ENCODE measurements at regions not wholly inside any gene's neighbourhood (a gene's known extent, or its start where the extent isn't known, plus 50 kb on each side); places are given as distances from the start of the nearest gene placed in this dataset.
A peak's percentile ranks its signal among the peaks of the same experiment; 100 is the strongest.

DNA sequence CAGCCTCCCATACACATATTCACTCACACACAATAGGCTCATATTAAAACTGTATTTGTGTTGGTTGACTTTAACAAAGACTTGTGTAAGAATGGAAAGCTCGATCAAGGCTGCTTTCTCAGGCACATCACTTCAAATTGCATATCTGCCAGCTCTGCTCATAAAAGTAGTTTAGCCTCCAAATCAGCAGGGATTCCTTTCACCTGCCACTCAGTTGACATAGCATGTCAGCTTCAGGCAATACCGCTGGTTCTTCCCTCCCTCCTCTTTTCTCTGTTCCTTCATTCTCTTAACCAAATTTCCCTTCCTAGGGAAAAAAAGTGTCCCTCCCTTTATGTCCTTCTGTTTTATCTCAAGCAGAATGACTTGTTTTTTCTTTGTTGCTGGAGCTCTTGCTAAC, 450.4 kb upstream of the LARGE1 start:
- H3K4me1 Mint-ChIP-seq, result peaks cover 5% of the 10 kb centered on the region
- no peak overlapping the region for H3K27ac Mint-ChIP-seq
- Histone ChIP-seq H3K9ac (no peak overlapping the region), H4K20me1 (ENCODE audit: low read depth) (no peaks in the 10 kb centered on the region), H3F3A (ENCODE audit: low read depth) (no peaks in the 10 kb centered on the region), H3K36me3 (no peaks in the 10 kb centered on the region), H3K4me2 (no peak overlapping the region), H3K9me3 (ENCODE audit: low read depth) (no peaks in the 10 kb centered on the region), H3K27ac (no peak overlapping the region), H2AFZ (replicated peaks) (no peak overlapping the region), H3K27me3 (no peaks in the 10 kb centered on the region), H3K4me1 (peaks cover 4% of the 10 kb centered on the region), H3K79me2 (ENCODE audit: low read depth) (no peaks in the 10 kb centered on the region), H3K4me3 (no peak overlapping the region)
- TF ChIP-seq, protein P1, sequence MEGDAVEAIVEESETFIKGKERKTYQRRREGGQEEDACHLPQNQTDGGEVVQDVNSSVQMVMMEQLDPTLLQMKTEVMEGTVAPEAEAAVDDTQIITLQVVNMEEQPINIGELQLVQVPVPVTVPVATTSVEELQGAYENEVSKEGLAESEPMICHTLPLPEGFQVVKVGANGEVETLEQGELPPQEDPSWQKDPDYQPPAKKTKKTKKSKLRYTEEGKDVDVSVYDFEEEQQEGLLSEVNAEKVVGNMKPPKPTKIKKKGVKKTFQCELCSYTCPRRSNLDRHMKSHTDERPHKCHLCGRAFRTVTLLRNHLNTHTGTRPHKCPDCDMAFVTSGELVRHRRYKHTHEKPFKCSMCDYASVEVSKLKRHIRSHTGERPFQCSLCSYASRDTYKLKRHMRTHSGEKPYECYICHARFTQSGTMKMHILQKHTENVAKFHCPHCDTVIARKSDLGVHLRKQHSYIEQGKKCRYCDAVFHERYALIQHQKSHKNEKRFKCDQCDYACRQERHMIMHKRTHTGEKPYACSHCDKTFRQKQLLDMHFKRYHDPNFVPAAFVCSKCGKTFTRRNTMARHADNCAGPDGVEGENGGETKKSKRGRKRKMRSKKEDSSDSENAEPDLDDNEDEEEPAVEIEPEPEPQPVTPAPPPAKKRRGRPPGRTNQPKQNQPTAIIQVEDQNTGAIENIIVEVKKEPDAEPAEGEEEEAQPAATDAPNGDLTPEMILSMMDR (IDR thresholded peaks at IDR 0.05), result no peak
- DNase-seq (ENCODE audit: low spot score), result no peak
- H3K36me3 Mint-ChIP-seq, result no peaks in the 10 kb centered on the region
- no peak overlapping the region for H3K4me3 Mint-ChIP-seq
- peaks cover 1% of the 10 kb centered on the region for H3K27me3 Mint-ChIP-seq (ENCODE audit: insufficient read depth, low read depth)
- H3K9me3 Mint-ChIP-seq, result peaks cover 2% of the 10 kb centered on the region

DNA sequence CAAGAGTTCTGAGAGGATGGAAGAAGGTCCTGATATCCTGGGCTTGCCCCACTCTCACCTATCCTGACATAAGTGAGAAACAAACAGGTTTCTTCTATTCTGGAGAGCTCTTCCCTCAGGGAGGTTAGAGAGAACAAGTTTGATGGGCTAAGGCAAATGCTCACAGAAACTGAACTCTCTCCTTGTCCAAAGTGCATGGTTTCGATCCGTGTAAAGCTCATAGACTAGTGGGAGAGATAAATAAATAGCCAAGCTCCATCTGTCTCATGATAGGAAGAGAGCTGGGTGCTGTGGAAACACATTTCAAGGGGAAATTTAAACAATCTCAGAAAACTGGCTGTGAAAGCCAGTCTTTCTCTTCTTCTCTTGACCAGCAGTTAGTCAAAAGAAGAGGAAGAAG, 459.5 kb upstream of the LARGE1 start:
- no peaks in the 10 kb centered on the region for H3K36me3 Mint-ChIP-seq
- Histone ChIP-seq H3F3A (ENCODE audit: low read depth) (no peaks in the 10 kb centered on the region), H3K9me3 (ENCODE audit: low read depth) (no peaks in the 10 kb centered on the region), H3K4me3 (no peak overlapping the region), H3K79me2 (ENCODE audit: low read depth) (no peaks in the 10 kb centered on the region), H3K36me3 (no peaks in the 10 kb centered on the region), H3K27me3 (no peaks in the 10 kb centered on the region), H3K4me1 (no peaks in the 10 kb centered on the region), H3K27ac (no peak overlapping the region), H3K9ac (no peak overlapping the region), H3K4me2 (no peak overlapping the region), H2AFZ (replicated peaks) (no peak overlapping the region), H4K20me1 (ENCODE audit: low read depth) (no peaks in the 10 kb centered on the region)
- no peak overlapping the region for H3K27ac Mint-ChIP-seq
- peaks cover 6% of the 10 kb centered on the region for H3K9me3 Mint-ChIP-seq
- DNase-seq (ENCODE audit: low spot score), result no peak
- no peak overlapping the region for H3K4me3 Mint-ChIP-seq
- H3K27me3 Mint-ChIP-seq (ENCODE audit: insufficient read depth, low read depth), result peaks cover 2% of the 10 kb centered on the region
- no peak for TF ChIP-seq EZH2phosphoT487 (IDR thresholded peaks at IDR 0.05)
- no peak for TF ChIP-seq EZH2 (IDR thresholded peaks at IDR 0.05)
- TF ChIP-seq, protein P1 (IDR thresholded peaks at IDR 0.05), result no peak
- H3K4me1 Mint-ChIP-seq, result no peaks in the 10 kb centered on the region

DNA sequence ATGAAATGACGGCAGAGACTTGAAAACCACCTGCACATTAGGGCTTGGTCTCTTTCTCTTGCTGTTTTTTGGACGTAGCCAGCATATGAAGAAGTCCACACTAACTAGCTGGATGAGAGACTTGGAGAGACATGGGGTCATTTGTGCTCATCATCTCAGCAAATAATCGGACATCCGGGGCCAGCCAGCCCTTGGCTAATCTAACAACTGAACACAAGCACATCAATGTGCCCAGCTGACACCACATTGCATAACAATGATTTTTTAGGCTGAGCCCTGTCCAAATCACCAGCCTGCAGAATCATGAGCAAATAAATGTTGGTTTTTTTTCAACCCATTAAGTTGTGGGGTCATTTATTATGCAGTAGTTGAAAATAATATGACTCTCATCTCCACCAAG, 460.3 kb upstream of the LARGE1 start:
- no peak overlapping the region for H2AFZ ChIP-seq (replicated peaks)
- H3K36me3 Mint-ChIP-seq, result no peaks in the 10 kb centered on the region
- no peak for DNase-seq (ENCODE audit: low spot score)
- H3K9ac ChIP-seq, result no peak overlapping the region
- no peak overlapping the region for H3K4me3 ChIP-seq
- peaks cover 2% of the 10 kb centered on the region for H3K27me3 Mint-ChIP-seq (ENCODE audit: insufficient read depth, low read depth)
- no peaks in the 10 kb centered on the region for H3K9me3 ChIP-seq (ENCODE audit: low read depth)
- no peak overlapping the region for H3K4me2 ChIP-seq
- no peaks in the 10 kb centered on the region for H4K20me1 ChIP-seq (ENCODE audit: low read depth)
- no peaks in the 10 kb centered on the region for H3K4me1 Mint-ChIP-seq
- H3K36me3 ChIP-seq, result no peaks in the 10 kb centered on the region
- no peaks in the 10 kb centered on the region for H3F3A ChIP-seq (ENCODE audit: low read depth)
- H3K79me2 ChIP-seq (ENCODE audit: low read depth), result no peaks in the 10 kb centered on the region
- TF ChIP-seq EZH2phosphoT487 (IDR thresholded peaks at IDR 0.05) (no peak), EZH2 (IDR thresholded peaks at IDR 0.05) (no peak)
- TF ChIP-seq, protein P1 (IDR thresholded peaks at IDR 0.05), result no peak
- peaks cover 6% of the 10 kb centered on the region for H3K9me3 Mint-ChIP-seq
- H3K4me1 ChIP-seq, result no peaks in the 10 kb centered on the region
- no peak overlapping the region for H3K27ac ChIP-seq
- H3K27me3 ChIP-seq, result no peaks in the 10 kb centered on the region
- no peak overlapping the region for H3K27ac Mint-ChIP-seq
- no peak overlapping the region for H3K4me3 Mint-ChIP-seq

DNA sequence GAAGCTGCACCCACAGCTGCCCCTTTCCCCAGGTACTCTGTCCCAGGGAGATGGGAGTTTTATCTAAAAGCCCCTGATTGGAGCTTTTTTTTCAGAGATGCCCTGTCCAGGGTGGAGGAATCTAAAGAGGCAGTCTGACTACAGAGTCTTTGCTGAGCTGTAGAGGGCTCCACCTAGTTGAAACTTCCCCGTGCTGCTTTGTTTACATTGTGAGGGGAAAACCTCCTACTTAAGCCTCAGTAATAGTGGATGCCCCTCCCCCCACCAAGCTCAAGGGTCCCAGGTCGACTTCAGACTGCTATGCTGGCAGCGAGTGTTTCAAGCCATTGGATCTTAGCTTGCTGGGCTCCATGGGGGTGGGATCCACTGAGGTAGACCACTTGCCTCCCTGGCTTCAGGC, 470.1 kb upstream of the LARGE1 start:
- no peaks in the 10 kb centered on the region for H3K27me3 Mint-ChIP-seq (ENCODE audit: insufficient read depth, low read depth)

More for the DNA sequence above, 470.1 kb upstream of the LARGE1 start:
- TF ChIP-seq, protein P1 (IDR thresholded peaks at IDR 0.05), result peak; percentile 24
- no peak for TF ChIP-seq EZH2 (IDR thresholded peaks at IDR 0.05)
- Histone ChIP-seq H3K4me2 (no peak overlapping the region), H3K27me3 (no peaks in the 10 kb centered on the region), H3K9me3 (ENCODE audit: low read depth) (no peaks in the 10 kb centered on the region), H2AFZ (replicated peaks) (no peak overlapping the region), H3K9ac (no peak overlapping the region), H3K79me2 (ENCODE audit: low read depth) (no peaks in the 10 kb centered on the region), H4K20me1 (ENCODE audit: low read depth) (no peaks in the 10 kb centered on the region), H3K27ac (no peak overlapping the region), H3K36me3 (no peaks in the 10 kb centered on the region), H3F3A (ENCODE audit: low read depth) (no peaks in the 10 kb centered on the region), H3K4me1 (no peaks in the 10 kb centered on the region), H3K4me3 (no peak overlapping the region)
- Mint-ChIP-seq H3K4me1 (no peaks in the 10 kb centered on the region), H3K36me3 (no peaks in the 10 kb centered on the region), H3K27ac (no peak overlapping the region), H3K4me3 (no peak overlapping the region), H3K9me3 (peaks cover 12% of the 10 kb centered on the region)
- peak; percentile 6 for DNase-seq (ENCODE audit: low spot score)
